ENCODE measurements at regions not wholly inside any gene's neighbourhood (a gene's known extent, or its start where the extent isn't known, plus 50 kb on each side); places are given as distances from the start of the nearest gene placed in this dataset.
A peak's percentile ranks its signal among the peaks of the same experiment; 100 is the strongest.

GRCh38 chr5:68776381-68776780 is 317.4 kb upstream of the SLC30A5 start:
- H3K4me1 ChIP-seq (ENCODE audit: control insufficient read depth in 5 of 5, insufficient read depth in 5 of 5, low read length in 5 of 5), result peaks cover 0 to 14% (median 4%) of the 10 kb centered on the region in 5 donors
- no peaks in the 10 kb centered on the region for H3K9me3 ChIP-seq (ENCODE audit: control insufficient read depth in 4 of 4, insufficient read depth in 3 of 4, low read length in 3 of 4)
- H3K36me3 ChIP-seq (ENCODE audit: control insufficient read depth in 4 of 4, insufficient read depth in 4 of 4, low read length in 4 of 4), result no peaks in the 10 kb centered on the region
- no peaks in the 10 kb centered on the region for H3K27me3 ChIP-seq (ENCODE audit: control insufficient read depth in 3 of 3, insufficient read depth in 3 of 3, low read length in 2 of 3)
- no peak for ATAC-seq (ENCODE audit: insufficient read depth, low FRiP score)
- H3K27ac ChIP-seq (ENCODE audit: low read depth in 1 of 2, low read length in 1 of 2), result no peak overlapping the region
- no peak overlapping the region for H3K9ac ChIP-seq (ENCODE audit: insufficient read depth in 1 of 2, low read length in 2 of 2)
- no peak for DNase-seq
- TF ChIP-seq CTCF (IDR thresholded peaks at IDR 0.05; ENCODE audit: control extremely low read depth, extremely low read depth), result no peak
- H3K4me3 ChIP-seq, result no peak overlapping the region
- WGBS, 2 donors, result 90 to 95% methylated on average over 3 of the region's 3 CpGs

GRCh38 chr5:68777135-68777534 is 316.7 kb upstream of the SLC30A5 start:
- WGBS, 2 donors, result 78 to 81% methylated on average over 2 of the region's 2 CpGs
- ATAC-seq (ENCODE audit: insufficient read depth, low FRiP score) (no peak), DNase-seq (no peak)
- Histone ChIP-seq H3K36me3 (ENCODE audit: control insufficient read depth in 4 of 4, insufficient read depth in 4 of 4, low read length in 4 of 4) (no peaks in the 10 kb centered on the region), H3K4me1 (ENCODE audit: control insufficient read depth in 5 of 5, insufficient read depth in 5 of 5, low read length in 5 of 5) (peaks cover 0 to 7% (median 0%) of the 10 kb centered on the region in 5 donors), H3K4me3 (no peak overlapping the region), H3K27ac (ENCODE audit: low read depth in 1 of 2, low read length in 1 of 2) (no peak overlapping the region), H3K9me3 (ENCODE audit: control insufficient read depth in 4 of 4, insufficient read depth in 3 of 4, low read length in 3 of 4) (no peaks in the 10 kb centered on the region), H3K27me3 (ENCODE audit: control insufficient read depth in 3 of 3, insufficient read depth in 3 of 3, low read length in 2 of 3) (no peaks in the 10 kb centered on the region), H3K9ac (ENCODE audit: insufficient read depth in 1 of 2, low read length in 2 of 2) (no peak overlapping the region)
- no peak for TF ChIP-seq CTCF (IDR thresholded peaks at IDR 0.05; ENCODE audit: control extremely low read depth, extremely low read depth)

GRCh38 chr5:68778484-68778883 is 315.3 kb upstream of the SLC30A5 start:
- no peak for DNase-seq
- no peaks in the 10 kb centered on the region for H3K27me3 ChIP-seq (ENCODE audit: control insufficient read depth in 3 of 3, insufficient read depth in 3 of 3, low read length in 2 of 3)
- H3K4me3 ChIP-seq, result no peak overlapping the region
- no peak overlapping the region for H3K9ac ChIP-seq (ENCODE audit: insufficient read depth in 1 of 2, low read length in 2 of 2)
- H3K27ac ChIP-seq (ENCODE audit: low read depth in 1 of 2, low read length in 1 of 2), result no peak overlapping the region
- peaks cover 0 to 7% (median 0%) of the 10 kb centered on the region in 5 donors for H3K4me1 ChIP-seq (ENCODE audit: control insufficient read depth in 5 of 5, insufficient read depth in 5 of 5, low read length in 5 of 5)
- no peaks in the 10 kb centered on the region for H3K36me3 ChIP-seq (ENCODE audit: control insufficient read depth in 4 of 4, insufficient read depth in 4 of 4, low read length in 4 of 4)
- no peaks in the 10 kb centered on the region for H3K9me3 ChIP-seq (ENCODE audit: control insufficient read depth in 4 of 4, insufficient read depth in 3 of 4, low read length in 3 of 4)
- no peak for TF ChIP-seq CTCF (IDR thresholded peaks at IDR 0.05; ENCODE audit: control extremely low read depth, extremely low read depth)
- ATAC-seq (ENCODE audit: insufficient read depth, low FRiP score), result no peak

GRCh38 chr5:68780299-68780955 is 313.4 kb upstream of the SLC30A5 start:
- DNase-seq, result peak in 2 of 3 donors; percentile 56 to 77
- Histone ChIP-seq H3K27me3 (ENCODE audit: control insufficient read depth in 3 of 3, insufficient read depth in 3 of 3, low read length in 2 of 3) (no peaks in the 10 kb centered on the region), H3K36me3 (ENCODE audit: control insufficient read depth in 4 of 4, insufficient read depth in 4 of 4, low read length in 4 of 4) (no peaks in the 10 kb centered on the region), H3K9me3 (ENCODE audit: control insufficient read depth in 4 of 4, insufficient read depth in 3 of 4, low read length in 3 of 4) (no peaks in the 10 kb centered on the region), H3K27ac (ENCODE audit: low read depth in 1 of 2, low read length in 1 of 2) (no peak overlapping the region), H3K4me1 (ENCODE audit: control insufficient read depth in 5 of 5, insufficient read depth in 5 of 5, low read length in 5 of 5) (peaks cover 0 to 7% (median 0%) of the 10 kb centered on the region in 5 donors), H3K9ac (ENCODE audit: insufficient read depth in 1 of 2, low read length in 2 of 2) (no peak overlapping the region), H3K4me3 (no peak overlapping the region)
- no peak for TF ChIP-seq CTCF (IDR thresholded peaks at IDR 0.05; ENCODE audit: control extremely low read depth, extremely low read depth)
- WGBS, 2 donors, result 88% methylated on average over 1 of the region's 1 CpG
- no peak for ATAC-seq (ENCODE audit: insufficient read depth, low FRiP score)

All from lung (tissue), 11 donors.